Esophagus muscularis mucosa (tissue), 3 donors: ENCODE measurements at regions not wholly inside any gene's neighbourhood (a gene's known extent, or its start where the extent isn't known, plus 50 kb on each side); places are given as distances from the start of the nearest gene placed in this dataset.

Experiments used
- CTCF ChIP-seq, 3 experiments: fragments of 200-600 bp in 2 of 3; fragments of 450-650 bp in 1 of 3; sonication (generic) in 2 of 3; IDR thresholded peaks; one replicate each; pipeline ENCODE4 v1.5.1; 2017 to 2019; ENCODE audit warnings: antibody characterized with exemption in 3 of 3, mild to moderate bottlenecking in 2 of 3, moderate library complexity in 1 of 3
- POLR2AphosphoS5 ChIP-seq, 2 donors: sonication (generic); formaldehyde crosslinking; IDR thresholded peaks; one replicate each; pipeline ENCODE4 v1.6.1; 2017; ENCODE audit warnings: antibody characterized with exemption in 2 of 2

- TF ChIP-seq CTCF (IDR thresholded peaks at IDR 0.05) (no peak), POLR2AphosphoS5 (IDR thresholded peaks at IDR 0.05) (no peak)
Observed at GRCh38 chr13:89967701-89968100, 1379.8 kb upstream of the MIR17HG start.
